ENCODE measurements at regions not wholly inside any gene's neighbourhood (a gene's known extent, or its start where the extent isn't known, plus 50 kb on each side); places are given as distances from the start of the nearest gene placed in this dataset.

GRCh38 chr13:44014501-44014900, 134.8 kb downstream of the LACC1 start:
- no peak for DNase-seq (ENCODE audit: low read depth)
- no peak overlapping the region for H3K4me3 ChIP-seq (ENCODE audit: low read depth, low read length)

GRCh38 chr13:44015118-44015517, 135.4 kb downstream of the LACC1 start:
- H3K4me3 ChIP-seq (ENCODE audit: low read depth, low read length) = no peak overlapping the region
- DNase-seq (ENCODE audit: low read depth) = no peak

GRCh38 chr13:44015811-44016210, 136.1 kb downstream of the LACC1 start:
- DNase-seq (ENCODE audit: low read depth) = no peak
- H3K4me3 ChIP-seq (ENCODE audit: low read depth, low read length) = no peak overlapping the region

- no peak for DNase-seq (ENCODE audit: low read depth)
Observed at GRCh38 chr13:44017756-44018309, 138.1 kb downstream of the LACC1 start.

GRCh38 chr13:44019651-44020050, 139.9 kb downstream of the LACC1 start:
- H3K4me3 ChIP-seq (ENCODE audit: low read depth, low read length) = no peak overlapping the region
- DNase-seq (ENCODE audit: low read depth) = no peak

More at GRCh38 chr13:44017756-44018309, 138.1 kb downstream of the LACC1 start:
- H3K4me3 ChIP-seq (ENCODE audit: low read depth, low read length) = no peak overlapping the region

- DNase-seq (ENCODE audit: low read depth) = no peak
- H3K4me3 ChIP-seq (ENCODE audit: low read depth, low read length) = no peak overlapping the region
Observed at GRCh38 chr13:44021422-44021821, 141.7 kb downstream of the LACC1 start.

- no peak for DNase-seq (ENCODE audit: low read depth)
- H3K4me3 ChIP-seq (ENCODE audit: low read depth, low read length) = no peak overlapping the region
Observed at GRCh38 chr13:44022196-44022595, 142.5 kb downstream of the LACC1 start.

GRCh38 chr13:44024167-44024845, 144.6 kb downstream of the LACC1 start:
- no peak for DNase-seq (ENCODE audit: low read depth)
- no peak overlapping the region for H3K4me3 ChIP-seq (ENCODE audit: low read depth, low read length)

- no peak for DNase-seq (ENCODE audit: low read depth)
- no peak overlapping the region for H3K4me3 ChIP-seq (ENCODE audit: low read depth, low read length)
Observed at GRCh38 chr13:44024846-44025195, 145.1 kb downstream of the LACC1 start.

- H3K4me3 ChIP-seq (ENCODE audit: low read depth, low read length) = no peak overlapping the region
- no peak for DNase-seq (ENCODE audit: low read depth)
Observed at GRCh38 chr13:44026194-44026593, 146.5 kb downstream of the LACC1 start.

- DNase-seq (ENCODE audit: low read depth) = no peak
- H3K4me3 ChIP-seq (ENCODE audit: low read depth, low read length) = no peak overlapping the region
Observed at GRCh38 chr13:44028734-44029133, 149.0 kb downstream of the LACC1 start.

- no peak overlapping the region for H3K4me3 ChIP-seq (ENCODE audit: low read depth, low read length)
- DNase-seq (ENCODE audit: low read depth) = no peak
Observed at GRCh38 chr13:44030615-44031014, 150.9 kb downstream of the LACC1 start.

GRCh38 chr13:44031555-44031954, 151.9 kb downstream of the LACC1 start:
- DNase-seq (ENCODE audit: low read depth) = no peak
- H3K4me3 ChIP-seq (ENCODE audit: low read depth, low read length) = no peak overlapping the region

- H3K4me3 ChIP-seq (ENCODE audit: low read depth, low read length) = no peak overlapping the region
- no peak for DNase-seq (ENCODE audit: low read depth)
Observed at GRCh38 chr13:44032802-44033201, 153.1 kb downstream of the LACC1 start.

- H3K4me3 ChIP-seq (ENCODE audit: low read depth, low read length) = no peak overlapping the region
Observed at GRCh38 chr13:44035400-44035799, 155.7 kb downstream of the LACC1 start.

GRCh38 chr13:44040070-44040817, 160.5 kb downstream of the LACC1 start:
- H3K4me3 ChIP-seq (ENCODE audit: low read depth, low read length) = no peak overlapping the region
- DNase-seq (ENCODE audit: low read depth) = no peak

More at GRCh38 chr13:44035400-44035799, 155.7 kb downstream of the LACC1 start:
- no peak for DNase-seq (ENCODE audit: low read depth)

GRCh38 chr13:44040818-44041100, 161.1 kb downstream of the LACC1 start:
- DNase-seq (ENCODE audit: low read depth) = no peak
- no peak overlapping the region for H3K4me3 ChIP-seq (ENCODE audit: low read depth, low read length)

- H3K4me3 ChIP-seq (ENCODE audit: low read depth, low read length) = no peak overlapping the region
- DNase-seq (ENCODE audit: low read depth) = no peak
Observed at GRCh38 chr13:44044547-44045179, 165.0 kb downstream of the LACC1 start.

GRCh38 chr13:44045180-44045562, 165.5 kb downstream of the LACC1 start:
- H3K4me3 ChIP-seq (ENCODE audit: low read depth, low read length) = no peak overlapping the region
- no peak for DNase-seq (ENCODE audit: low read depth)

- no peak overlapping the region for H3K4me3 ChIP-seq (ENCODE audit: low read depth, low read length)
- DNase-seq (ENCODE audit: low read depth) = no peak
Observed at GRCh38 chr13:44046428-44046827, 166.7 kb downstream of the LACC1 start.

- H3K4me3 ChIP-seq (ENCODE audit: low read depth, low read length) = no peak overlapping the region
- DNase-seq (ENCODE audit: low read depth) = no peak
Observed at GRCh38 chr13:44048326-44048725, 168.6 kb downstream of the LACC1 start.

All from skeletal muscle cell (primary cell).